Calu3 (cell line): ENCODE measurements at regions not wholly inside any gene's neighbourhood (a gene's known extent, or its start where the extent isn't known, plus 50 kb on each side); places are given as distances from the start of the nearest gene placed in this dataset.

Experiments used
- BruUV-seq: library from RNA; stranded (reverse); fragments of 400-500 nt; replicated peaks from 2 replicates; lab custom pipeline; 2021; lab: Mats Ljungman, UMichigan
- CTCF ChIA-PET: fragments of 300-600 bp; sonication (Branson Sonifier 250); formaldehyde crosslinking; loops from one replicate; lab custom pipeline; 2022; ENCODE audit warnings: antibody characterized with exemption; lab: Charles Lee
- DNase-seq: peaks from one replicate; pipeline ENCODE4 v3.0.0; 2022
- H3K27ac Mint-ChIP-seq: one replicate; pipeline ENCODE4 v1.8.0; 2022; ENCODE audit warnings: mixed read lengths; ENCODE audit not compliant: unreplicated experiment
- H3K27me3 Mint-ChIP-seq: one replicate; pipeline ENCODE4 v1.8.0; 2022; ENCODE audit warnings: mixed read lengths; ENCODE audit not compliant: unreplicated experiment
- H3K36me3 Mint-ChIP-seq: one replicate; pipeline ENCODE4 v1.8.0; 2022; ENCODE audit warnings: mild to moderate bottlenecking, moderate library complexity, mixed read lengths; ENCODE audit not compliant: insufficient read depth, unreplicated experiment
- H3K4me1 Mint-ChIP-seq: one replicate; pipeline ENCODE4 v1.8.0; 2022; ENCODE audit warnings: mild to moderate bottlenecking, low read depth, mixed read lengths; ENCODE audit not compliant: unreplicated experiment
- H3K4me3 Mint-ChIP-seq: one replicate; pipeline ENCODE4 v1.8.0; 2022; ENCODE audit warnings: mild to moderate bottlenecking, low read depth, moderate library complexity, mixed read lengths; ENCODE audit not compliant: unreplicated experiment
- H3K9me3 Mint-ChIP-seq: one replicate; pipeline ENCODE4 v1.8.0; 2022; ENCODE audit warnings: low read depth, mixed read lengths; ENCODE audit not compliant: unreplicated experiment
- CTCF ChIP-seq: fragments of 200-600 bp; IDR thresholded peaks from one replicate; pipeline ENCODE4 v1.8.0; 2022; ENCODE audit warnings: antibody characterized with exemption; ENCODE audit not compliant: unreplicated experiment
- intact Hi-C: fragments of 100-400 bp; cut with micrococcal nuclease; formaldehyde crosslinking; loops from one replicate; pipeline ENCODE4 v1.10.0; 2022; ENCODE audit not compliant: unreplicated experiment

GRCh38 chr13:46487748-46488147 lies 65.2 kb upstream of the LRCH1 start:
- intact Hi-C loops: no loop called here
- no peak for DNase-seq
- CTCF ChIA-PET: no interaction called here
- H3K4me1 Mint-ChIP-seq: no peaks in the 10 kb centered on the region
- no peaks in the 10 kb centered on the region for H3K36me3 Mint-ChIP-seq
- TF ChIP-seq CTCF: no peak
- H3K4me3 Mint-ChIP-seq: no peak overlapping the region
- no TSS peak for BruUV-seq
- peaks cover 32% of the 10 kb centered on the region for H3K27me3 Mint-ChIP-seq
- no peaks in the 10 kb centered on the region for H3K9me3 Mint-ChIP-seq
- H3K27ac Mint-ChIP-seq: no peak overlapping the region

GRCh38 chr13:46486270-46486669 lies 66.7 kb upstream of the LRCH1 start:
- Mint-ChIP-seq H3K27me3 (peaks cover 46% of the 10 kb centered on the region), H3K36me3 (no peaks in the 10 kb centered on the region), H3K4me3 (no peak overlapping the region), H3K27ac (no peak overlapping the region), H3K4me1 (no peaks in the 10 kb centered on the region), H3K9me3 (no peaks in the 10 kb centered on the region)
- no TSS peak for BruUV-seq
- CTCF ChIA-PET: interaction anchor here (0.6 to 0.7 kb wide), 2 partner anchors 50 to 119 kb away, joined by 3 to 7 read pairs; no protein-coding TSS in a partner anchor
- intact Hi-C loops: no loop called here
- DNase-seq: no peak
- TF ChIP-seq CTCF: no peak

- Mint-ChIP-seq H3K4me3 (no peak overlapping the region), H3K27ac (no peak overlapping the region), H3K36me3 (no peaks in the 10 kb centered on the region), H3K9me3 (no peaks in the 10 kb centered on the region), H3K27me3 (peaks cover 38% of the 10 kb centered on the region), H3K4me1 (no peaks in the 10 kb centered on the region)
- TF ChIP-seq CTCF: no peak
- CTCF ChIA-PET: no interaction called here
- BruUV-seq: no TSS peak
- no peak for DNase-seq
- intact Hi-C loops: no loop called here
Measured at GRCh38 chr13:46484561-46484960, 68.4 kb upstream of the LRCH1 start.

GRCh38 chr13:46481166-46481565 lies 71.8 kb upstream of the LRCH1 start:
- CTCF ChIA-PET: no interaction called here

More at GRCh38 chr13:46481166-46481565, 71.8 kb upstream of the LRCH1 start:
- Mint-ChIP-seq H3K36me3 (no peaks in the 10 kb centered on the region), H3K27ac (no peak overlapping the region), H3K9me3 (no peaks in the 10 kb centered on the region), H3K4me1 (no peaks in the 10 kb centered on the region), H3K4me3 (no peak overlapping the region), H3K27me3 (peaks cover 48% of the 10 kb centered on the region)
- intact Hi-C loops: no loop called here
- BruUV-seq: no TSS peak
- no peak for DNase-seq
- TF ChIP-seq CTCF: no peak
